ENCODE measurements at regions not wholly inside any gene's neighbourhood (a gene's known extent, or its start where the extent isn't known, plus 50 kb on each side); places are given as distances from the start of the nearest gene placed in this dataset.

GRCh38 chr19:31718032-31718431 lies 368.8 kb upstream of the TSHZ3 start:
- TF ChIP-seq CTCF (conservative IDR thresholded peaks at IDR 0.05; ENCODE audit: low read length) (no peak), EZH2phosphoT487 (IDR thresholded peaks at IDR 0.05; ENCODE audit: borderline replicate concordance, low read depth, low read length) (no peak)
